Endothelial cell of umbilical vein (primary cell): ENCODE measurements at regions not wholly inside any gene's neighbourhood (a gene's known extent, or its start where the extent isn't known, plus 50 kb on each side); places are given as distances from the start of the nearest gene placed in this dataset.

ENCODE experiments used
- BruUV-seq: library from RNA; stranded (reverse); fragments of 400-500 nt; replicated peaks from 2 replicates; lab custom pipeline; 2021; lab: Mats Ljungman, UMichigan
- CTCF ChIA-PET: fragments of 300-600, 350-600 bp; sonication (Branson Sonifier 250); formaldehyde crosslinking; loops from one replicate; lab custom pipeline; 2021; ENCODE audit warnings: antibody characterized with exemption, inconsistent platforms; lab: Charles Lee
- POLR2A ChIA-PET: fragments of 300-600, 350-600 bp; sonication (Branson Sonifier 250); formaldehyde crosslinking; loops from one replicate; lab custom pipeline; 2021; ENCODE audit warnings: antibody characterized with exemption, inconsistent platforms; lab: Charles Lee
- DNase-seq: peaks from one replicate; pipeline ENCODE4 v3.0.0-alpha.2; 2011; ENCODE audit warnings: low read depth, low spot score
- FAIRE-seq: peaks from 2 replicates; lab custom pipeline; 2011; peaks lifted over from hg19 to GRCh38; lab: Jason Lieb, UNC
- H2AFZ ChIP-seq: 2 replicates; pipeline ENCODE4 v1.6.0; 2012; ENCODE audit warnings: low read depth, low read length, control low read depth, inconsistent platforms
- H3K27ac ChIP-seq: 2 replicates; pipeline ENCODE4 v1.5.1; 2011; ENCODE audit warnings: low read depth, mild to moderate bottlenecking, control low read depth, low read length, moderate library complexity; ENCODE audit not compliant: insufficient read depth
- H3K27me3 ChIP-seq, 2 experiments: 2 replicates each; pipeline versions ENCODE4 v1.6.0 to v1.6.1; 2011; ENCODE audit warnings: low read length in 2 of 2, mixed read lengths in 1 of 2; ENCODE audit not compliant: control insufficient read depth in 2 of 2, insufficient read depth in 2 of 2
- H3K36me3 ChIP-seq, 2 experiments: 2 replicates in 1 of 2; 3 replicates in 1 of 2; pipeline ENCODE4 v1.5.1; 2011; ENCODE audit warnings: low read length in 2 of 2, mild to moderate bottlenecking in 1 of 2, moderate library complexity in 1 of 2; ENCODE audit not compliant: control insufficient read depth in 2 of 2, insufficient read depth in 2 of 2; ENCODE audit errors: extremely low read depth in 1 of 2
- H3K4me1 ChIP-seq: 3 replicates; pipeline ENCODE4 v1.5.1; 2011; ENCODE audit warnings: mild to moderate bottlenecking, low read length; ENCODE audit not compliant: control insufficient read depth, insufficient read depth; ENCODE audit errors: extremely low read depth
- H3K4me2 ChIP-seq: 2 replicates; pipeline ENCODE4 v1.6.1; 2011; ENCODE audit warnings: low read length, control low read depth, mixed read lengths; ENCODE audit not compliant: insufficient read depth
- H3K4me3 ChIP-seq, 3 experiments: fragments of 200-600 bp in 1 of 3; sonication (generic), shearing (Covaris generic) in 1 of 3; replicated peaks in 1 of 3; 2 replicates each; pipeline ENCODE4 v1.5.1; 2011 to 2016; ENCODE audit warnings: control low read depth in 3 of 3, low read length in 3 of 3, mild to moderate bottlenecking in 2 of 3, inconsistent platforms in 1 of 3, low read depth in 1 of 3, moderate library complexity in 1 of 3; ENCODE audit not compliant: insufficient read depth in 1 of 3
- H3K79me2 ChIP-seq: 2 replicates; pipeline ENCODE4 v1.6.0; 2012; ENCODE audit warnings: low read length, inconsistent platforms; ENCODE audit not compliant: control insufficient read depth, insufficient read depth
- H3K9ac ChIP-seq: replicated peaks from 2 replicates; pipeline ENCODE3; 2011; ENCODE audit warnings: low read length, control low read depth; ENCODE audit not compliant: insufficient read depth; ENCODE audit errors: extremely low read depth
- H3K9me1 ChIP-seq: replicated peaks from 3 replicates; pipeline ENCODE4 v1.6.0; 2011; ENCODE audit warnings: mild to moderate bottlenecking, low read length; ENCODE audit not compliant: control insufficient read depth, insufficient read depth; ENCODE audit errors: extremely low read depth
- H3K9me3 ChIP-seq: replicated peaks from 2 replicates; pipeline ENCODE4 v1.5.1; 2012; ENCODE audit warnings: low read length, inconsistent platforms; ENCODE audit not compliant: control insufficient read depth, insufficient read depth
- H4K20me1 ChIP-seq: replicated peaks from 2 replicates; pipeline ENCODE3; 2011; ENCODE audit warnings: mild to moderate bottlenecking, low read length; ENCODE audit not compliant: control insufficient read depth, insufficient read depth; ENCODE audit errors: extremely low read depth
- CTCF ChIP-seq, 2 donors: IDR thresholded peaks; 1 replicate in 1 of 2; 2 replicates in 1 of 2; pipeline ENCODE4 v1.5.1; 2011; ENCODE audit warnings: low read length in 2 of 2, mild to moderate bottlenecking in 2 of 2, moderate library complexity in 2 of 2, control low read depth in 1 of 2, inconsistent platforms in 1 of 2, low read depth in 1 of 2; ENCODE audit not compliant: insufficient read depth in 1 of 2; ENCODE audit errors: extremely low read depth in 1 of 2
- EZH2 ChIP-seq: IDR thresholded peaks from 2 replicates; pipeline ENCODE4 v1.6.1; 2012; ENCODE audit warnings: borderline replicate concordance, low read depth, mild to moderate bottlenecking, moderate library complexity, low read length, inconsistent platforms; ENCODE audit not compliant: severe bottlenecking
- FOS ChIP-seq: IDR thresholded peaks from 2 replicates; pipeline ENCODE4 v1.6.1; 2011; ENCODE audit warnings: mild to moderate bottlenecking, low read length, moderate library complexity, borderline replicate concordance; ENCODE audit not compliant: insufficient read depth
- GATA2 ChIP-seq: IDR thresholded peaks from 2 replicates; pipeline ENCODE4 v1.7.0; 2011; ENCODE audit warnings: low read depth, mild to moderate bottlenecking, moderate library complexity, mixed read lengths, low read length; ENCODE audit not compliant: insufficient read length, insufficient read depth
- JUN ChIP-seq: IDR thresholded peaks from 2 replicates; pipeline ENCODE4 v1.6.1; 2011; ENCODE audit warnings: borderline replicate concordance, low read depth; ENCODE audit not compliant: insufficient read length, insufficient read depth
- MAX ChIP-seq: IDR thresholded peaks from 2 replicates; pipeline ENCODE4 v1.6.1; 2011; ENCODE audit not compliant: insufficient read depth, insufficient read length
- MYC ChIP-seq: IDR thresholded peaks from one replicate; pipeline ENCODE4 v1.6.1; 2011; ENCODE audit warnings: mild to moderate bottlenecking, low read depth, low read length
- POLR2A ChIP-seq: IDR thresholded peaks from 2 replicates; pipeline ENCODE4 v1.6.1; 2012; ENCODE audit warnings: low read depth, mild to moderate bottlenecking, control low read depth, low read length
- POLR2AphosphoS5 ChIP-seq: IDR thresholded peaks from 2 replicates; pipeline ENCODE4 v1.6.1; 2012; ENCODE audit warnings: low read depth, mild to moderate bottlenecking, control low read depth, low read length, moderate library complexity; ENCODE audit not compliant: insufficient read depth
- dilution Hi-C: fragments of 300-500 bp; cut with MboI; formaldehyde crosslinking; loops from one replicate; pipeline ENCODE4 v1.15.0; 2019; ENCODE audit warnings: low sequenced_read_pairs; ENCODE audit not compliant: extremely low pct_ligation_motif_present
- intact Hi-C: fragments of 100-400 bp; cut with micrococcal nuclease; formaldehyde crosslinking; loops from one replicate; pipeline ENCODE4 v1.10.0; 2022

DNA sequence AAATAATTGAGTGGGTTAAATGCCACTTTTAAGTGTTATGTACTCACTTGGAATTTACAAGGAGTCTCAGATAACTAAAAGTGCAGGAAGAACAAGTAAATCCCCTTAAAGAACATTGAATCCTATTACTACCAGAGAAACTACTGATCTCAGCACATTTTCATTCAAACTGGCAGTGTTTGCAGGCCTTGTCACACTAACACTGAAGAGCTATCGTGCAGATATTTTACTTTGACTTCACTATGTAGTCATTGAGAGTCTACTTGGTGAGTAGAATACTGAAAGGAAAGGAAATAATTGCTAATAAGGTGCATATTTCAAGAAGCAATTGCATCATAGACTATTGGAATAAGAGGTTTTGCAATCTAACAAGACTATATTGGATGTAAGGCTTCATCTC lies 721.4 kb upstream of the CBLB start:
- H3K79me2 ChIP-seq, result no peaks in the 10 kb centered on the region
- H3K4me1 ChIP-seq, result no peaks in the 10 kb centered on the region
- H3K9ac ChIP-seq, result no peak overlapping the region
- H3K27me3 ChIP-seq, result no peaks in the 10 kb centered on the region
- dilution Hi-C loops, result no loop called here
- H3K27ac ChIP-seq, result no peak overlapping the region
- H3K36me3 ChIP-seq, result no peaks in the 10 kb centered on the region
- intact Hi-C loops, result no loop called here
- no peak for TF ChIP-seq POLR2AphosphoS5
- no peak for TF ChIP-seq POLR2A
- TF ChIP-seq GATA2, result no peak
- no peak for TF ChIP-seq EZH2
- TF ChIP-seq CTCF (IDR thresholded peaks at IDR 0.05; ENCODE audit: extremely low read depth in 1 of 2, insufficient read depth in 1 of 2, low read depth in 1 of 2, low read length in 2 of 2), result no peak
- no peak for TF ChIP-seq FOS
- no peak for TF ChIP-seq MYC
- no peak for TF ChIP-seq JUN
- no peak for TF ChIP-seq MAX
- no peaks in the 10 kb centered on the region for H4K20me1 ChIP-seq
- H3K4me3 ChIP-seq, result no peak overlapping the region
- H3K4me2 ChIP-seq, result no peak overlapping the region
- no TSS peak for BruUV-seq
- FAIRE-seq (no peak), DNase-seq (no peak)
- POLR2A ChIA-PET, result no interaction called here
- CTCF ChIA-PET, result no interaction called here
- no peak overlapping the region for H2AFZ ChIP-seq
- H3K9me3 ChIP-seq, result no peaks in the 10 kb centered on the region
- H3K9me1 ChIP-seq, result no peaks in the 10 kb centered on the region
